ENCODE measurements at regions not wholly inside any gene's neighbourhood (a gene's known extent, or its start where the extent isn't known, plus 50 kb on each side); places are given as distances from the start of the nearest gene placed in this dataset.
A peak's percentile ranks its signal among the peaks of the same experiment; 100 is the strongest.

- no peak overlapping the region for H3K23ac ChIP-seq (ENCODE audit: insufficient read length, low read depth, low read length)
- H3K79me2 ChIP-seq (ENCODE audit: insufficient read depth, low read length), result no peaks in the 10 kb centered on the region
- WGBS (ENCODE audit: extremely low coverage, insufficient read length, low lambda C conversion rate), result no CpG with 5 or more reads among the region's 5 CpGs
- H3K9me3 ChIP-seq (ENCODE audit: control insufficient read depth, low read depth, low read length), result no peaks in the 10 kb centered on the region
- no peak overlapping the region for H3K4me2 ChIP-seq (ENCODE audit: insufficient read depth, insufficient read length, low read length)
- Mint-ChIP-seq H3K4me1 (peaks cover 2 to 5% of the 10 kb centered on the region in 2 experiments), H3K9me3 (peaks cover 0 to 2% of the 10 kb centered on the region in 2 experiments; a peak in 3 of 5 replicates), H3K27ac (peak overlapping the region in 1 of 3 experiments; percentile 3; a peak in 2 of 7 replicates), H3K4me3 (no peak overlapping the region), H3K27me3 (ENCODE audit: low read depth) (no peaks in the 10 kb centered on the region), H3K36me3 (ENCODE audit: insufficient read depth in 1 of 3, low read depth in 3 of 3) (no peaks in the 10 kb centered on the region; a peak in 1 of 7 replicates)
- H2BK12ac ChIP-seq (ENCODE audit: insufficient read length, low read depth, low read length), result no peak overlapping the region
- no peaks in the 10 kb centered on the region for H3K27me3 ChIP-seq (ENCODE audit: insufficient read depth, low read length)
- H4K5ac ChIP-seq (ENCODE audit: insufficient read length, low read depth, low read length), result no peak overlapping the region
- no peak for TF ChIP-seq CTCF (conservative IDR thresholded peaks at IDR 0.05)
- no peak overlapping the region for H2BK5ac ChIP-seq (ENCODE audit: insufficient read length, low read length)
- no peaks in the 10 kb centered on the region for H3K79me1 ChIP-seq (ENCODE audit: insufficient read depth, low read depth, low read length, poor library complexity, severe bottlenecking)
- no peaks in the 10 kb centered on the region for H4K20me1 ChIP-seq (ENCODE audit: control insufficient read depth, insufficient read depth, insufficient read length)
- H3K14ac ChIP-seq (ENCODE audit: insufficient read depth, low read length), result no peak overlapping the region; the same call in 1 of the 2 replicates
- H2AK5ac ChIP-seq (ENCODE audit: insufficient read length, low read length), result no peak overlapping the region
- no peak overlapping the region for H4K8ac ChIP-seq (replicated peaks; ENCODE audit: insufficient read length, low read depth, low read length)
- no peak overlapping the region for H3K18ac ChIP-seq (ENCODE audit: insufficient read length, low read depth, low read length)
- no peaks in the 10 kb centered on the region for H3K23me2 ChIP-seq (ENCODE audit: insufficient read length, low read depth, low read length, poor library complexity, severe bottlenecking)
- H3K4ac ChIP-seq (ENCODE audit: low read depth, low read length), result no peak overlapping the region
- H2AFZ ChIP-seq (ENCODE audit: low read length), result no peak overlapping the region
- no peak overlapping the region for H2BK15ac ChIP-seq (ENCODE audit: low read depth, low read length)
- no peak overlapping the region for H2BK20ac ChIP-seq (ENCODE audit: low read depth, low read length, poor library complexity, severe bottlenecking)
- H3K9ac ChIP-seq (ENCODE audit: extremely low read depth, insufficient read length, low read length), result no peak overlapping the region
- no peak overlapping the region for H3T11ph ChIP-seq (ENCODE audit: low read length)
- no peak overlapping the region for H3K27ac ChIP-seq (ENCODE audit: insufficient read length, low read depth, low read length)
- no peak overlapping the region for H2BK120ac ChIP-seq (ENCODE audit: low read depth, low read length, poor library complexity, severe bottlenecking)
- DNase-seq, result no peak
- H3K56ac ChIP-seq (ENCODE audit: insufficient read length, low read depth, low read length), result no peak overlapping the region
- H3K4me1 ChIP-seq (ENCODE audit: insufficient read depth, low read length), result no peaks in the 10 kb centered on the region; the same call in 1 of the 2 replicates
- H4K91ac ChIP-seq (ENCODE audit: insufficient read length, low read depth, low read length), result no peak overlapping the region
Measured at GRCh38 chr6:164410017-164410416, 899.4 kb downstream of the C6orf118 start.

All from H9 (cell line).